OCI-LY7 (cell line): ENCODE measurements at regions not wholly inside any gene's neighbourhood (a gene's known extent, or its start where the extent isn't known, plus 50 kb on each side); places are given as distances from the start of the nearest gene placed in this dataset.

ENCODE experiments used
- BruUV-seq: library from RNA; stranded (reverse); fragments of 400-500 nt; replicated peaks from 2 replicates; lab custom pipeline; 2021; lab: Mats Ljungman, UMichigan
- CTCF ChIA-PET: fragments of 300-600 bp; sonication (Branson Sonifier 250); formaldehyde crosslinking; loops from one replicate; lab custom pipeline; 2022; ENCODE audit warnings: antibody characterized with exemption; ENCODE audit not compliant: unreplicated experiment; lab: Charles Lee
- POLR2A ChIA-PET: fragments of 300-600 bp; sonication (Branson Sonifier 250); formaldehyde crosslinking; loops from one replicate; lab custom pipeline; 2022; ENCODE audit warnings: antibody characterized with exemption; lab: Charles Lee
- DNase-seq: peaks from one replicate; pipeline ENCODE4 v3.0.0-alpha.2; 2015; ENCODE audit warnings: low spot score
- H2AFZ ChIP-seq: fragments of 200-600 bp; sonication (generic), shearing (Covaris generic); 2 replicates; pipeline ENCODE4 v1.6.1; 2014; ENCODE audit warnings: mild to moderate bottlenecking, antibody characterized with exemption, low read length, moderate library complexity
- H3K27ac ChIP-seq: fragments of 200-600 bp; sonication (generic); 2 replicates; pipeline ENCODE4 v1.5.1; 2014; ENCODE audit warnings: mixed run types, low read depth, mild to moderate bottlenecking, moderate library complexity, low read length, inconsistent platforms; ENCODE audit not compliant: poor library complexity, severe bottlenecking
- H3K36me3 ChIP-seq: fragments of 200-600 bp; sonication (generic); 2 replicates; pipeline ENCODE4 v1.6.1; 2014; ENCODE audit warnings: mild to moderate bottlenecking, antibody characterized with exemption, low read length, moderate library complexity, mixed read lengths; ENCODE audit not compliant: insufficient read depth
- H3K4me1 ChIP-seq: fragments of 200-600 bp; sonication (generic); 2 replicates; pipeline ENCODE4 v1.5.1; 2014; ENCODE audit warnings: mild to moderate bottlenecking, low read length; ENCODE audit not compliant: insufficient read depth, poor library complexity, severe bottlenecking
- H3K4me2 ChIP-seq: fragments of 200-600 bp; sonication (generic); 2 replicates; pipeline ENCODE4 v1.6.1; 2014; ENCODE audit warnings: mild to moderate bottlenecking, low read length
- H3K4me3 ChIP-seq: fragments of 200-600 bp; sonication (generic); 2 replicates; pipeline ENCODE4 v1.5.1; 2014; ENCODE audit warnings: mild to moderate bottlenecking, low read depth, low read length; ENCODE audit not compliant: poor library complexity, severe bottlenecking
- H3K79me2 ChIP-seq: fragments of 200-600 bp; sonication (generic); 2 replicates; pipeline ENCODE4 v1.6.1; 2016; ENCODE audit warnings: low read depth, mild to moderate bottlenecking, low read length, moderate library complexity, mixed read lengths; ENCODE audit not compliant: insufficient read depth
- H3K9me2 ChIP-seq: fragments of 200-600 bp; sonication (generic); 2 replicates; pipeline ENCODE4 v1.6.1; 2016; ENCODE audit warnings: mild to moderate bottlenecking, low read length, mixed read lengths; ENCODE audit not compliant: insufficient read depth
- H3K9me3 ChIP-seq: fragments of 200-600 bp; sonication (generic); 2 replicates; pipeline ENCODE4 v1.6.1; 2014; ENCODE audit warnings: mild to moderate bottlenecking, mixed run types, low read length, mixed read lengths
- H4K20me1 ChIP-seq: fragments of 200-600 bp; sonication (generic); 2 replicates; pipeline ENCODE4 v1.6.1; 2014; ENCODE audit warnings: mild to moderate bottlenecking, antibody characterized with exemption, low read length, moderate library complexity, mixed read lengths; ENCODE audit not compliant: insufficient read depth
- CTCF ChIP-seq: fragments of 200-600 bp; sonication (generic); conservative IDR thresholded peaks from 2 replicates; pipeline ENCODE4 v1.5.1; 2014; ENCODE audit warnings: mild to moderate bottlenecking, antibody characterized with exemption, low read length, moderate library complexity, mixed read lengths
- EZH2phosphoT487 ChIP-seq: fragments of 200-600 bp; sonication (generic); IDR thresholded peaks from 2 replicates; pipeline ENCODE4 v1.6.1; 2018; ENCODE audit warnings: low read depth, borderline replicate concordance, mild to moderate bottlenecking, mixed run types, antibody characterized with exemption, low read length, moderate library complexity, mixed read lengths
- intact Hi-C: fragments of 100-400 bp; cut with micrococcal nuclease; formaldehyde crosslinking; loops from one replicate; pipeline ENCODE4 v1.10.0; 2022; ENCODE audit not compliant: unreplicated experiment

GRCh38 chr10:62746951-62747729 is 57.4 kb upstream of the ADO start:
- DNase-seq: no peak
- ChIA-PET CTCF (no interaction called here), POLR2A (interaction anchor here (1.0 to 2.4 kb wide), 2 partner anchors 14 to 59 kb away, joined by 3 to 7 read pairs; no protein-coding TSS in a partner anchor)
- Histone ChIP-seq H3K9me3 (no peaks in the 10 kb centered on the region), H4K20me1 (no peaks in the 10 kb centered on the region), H3K27ac (no peak overlapping the region), H2AFZ (no peak overlapping the region), H3K36me3 (no peaks in the 10 kb centered on the region), H3K9me2 (no peaks in the 10 kb centered on the region), H3K4me1 (peaks cover 21% of the 10 kb centered on the region), H3K4me3 (no peak overlapping the region), H3K79me2 (no peaks in the 10 kb centered on the region), H3K4me2 (no peak overlapping the region)
- intact Hi-C loops: no loop called here
- BruUV-seq: no TSS peak
- TF ChIP-seq EZH2phosphoT487 (no peak), CTCF (no peak)

- POLR2A ChIA-PET: interaction anchor here (1.0 to 2.4 kb wide), 2 partner anchors 15 to 58 kb away, joined by 3 to 7 read pairs; no protein-coding TSS in a partner anchor
- no TSS peak for BruUV-seq
- H3K79me2 ChIP-seq: no peaks in the 10 kb centered on the region
- H4K20me1 ChIP-seq: no peaks in the 10 kb centered on the region
- no peaks in the 10 kb centered on the region for H3K36me3 ChIP-seq
- no peak overlapping the region for H3K27ac ChIP-seq
- no peak overlapping the region for H3K4me2 ChIP-seq
- intact Hi-C loops: no loop called here
- no peaks in the 10 kb centered on the region for H3K9me2 ChIP-seq
- no peak overlapping the region for H2AFZ ChIP-seq
- H3K4me1 ChIP-seq: peaks cover 12% of the 10 kb centered on the region
- peak; percentile 14 for DNase-seq
- no peaks in the 10 kb centered on the region for H3K9me3 ChIP-seq
- TF ChIP-seq EZH2phosphoT487 (no peak), CTCF (no peak)
- H3K4me3 ChIP-seq: no peak overlapping the region
- CTCF ChIA-PET: no interaction called here
Observed at GRCh38 chr10:62748386-62748785, 56.1 kb upstream of the ADO start.
